ENCODE measurements at regions not wholly inside any gene's neighbourhood (a gene's known extent, or its start where the extent isn't known, plus 50 kb on each side); places are given as distances from the start of the nearest gene placed in this dataset.
A peak's percentile ranks its signal among the peaks of the same experiment; 100 is the strongest.
"Not testable (repeated sequence)": the region's sequence is repeated elsewhere in the genome, so short reads cannot be mapped to it uniquely, and the experiment has no call there.

DNA sequence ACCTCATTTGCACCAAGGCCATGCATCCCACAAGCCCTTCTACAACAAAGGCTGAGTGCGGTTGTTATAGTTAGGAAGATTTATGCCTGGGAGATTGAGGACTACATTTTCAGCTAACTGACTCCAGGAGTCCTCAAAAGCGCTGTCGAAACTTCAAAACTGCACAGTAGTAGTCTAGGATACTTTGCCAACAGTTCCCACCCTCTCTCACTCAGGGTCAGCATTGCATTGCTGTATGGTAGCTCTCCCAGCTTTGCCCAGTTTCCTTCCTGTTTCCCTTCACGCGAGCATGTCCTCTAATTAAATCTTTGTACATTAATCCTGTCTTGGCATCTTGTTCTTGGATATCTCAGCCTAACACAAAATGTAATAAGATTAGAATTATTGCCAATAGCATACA lies 420.6 kb upstream of the UBE2E3 start:
- ATAC-seq: no peak
- no peaks in the 10 kb centered on the region for H3K4me1 Mint-ChIP-seq
- H3K27ac Mint-ChIP-seq: no peak overlapping the region
- no peaks in the 10 kb centered on the region for H3K9me3 Mint-ChIP-seq
- H3K4me3 Mint-ChIP-seq: no peak overlapping the region
- no peaks in the 10 kb centered on the region for H3K36me3 Mint-ChIP-seq
- DNase-seq (ENCODE audit: low spot score in 2 of 2): no peak

DNA sequence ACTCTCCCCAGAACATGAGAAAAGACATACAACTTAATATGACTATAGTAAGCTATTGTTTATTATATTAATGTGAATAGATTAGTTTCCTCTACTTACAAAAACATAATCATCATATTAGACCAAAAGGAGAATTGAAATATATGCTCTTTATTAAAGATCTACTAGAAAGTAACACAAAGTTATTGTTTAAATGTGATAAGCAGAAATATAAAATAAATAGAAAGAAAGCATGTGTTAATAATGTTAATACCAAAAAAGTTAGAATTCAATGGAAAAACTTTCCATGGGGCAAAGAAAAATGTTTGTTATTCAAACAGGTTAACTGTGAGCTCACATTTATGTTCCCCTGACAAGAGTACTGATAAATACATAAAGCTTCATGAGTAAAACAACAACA lies 421.4 kb upstream of the UBE2E3 start:
- DNase-seq (ENCODE audit: low spot score in 2 of 2) (no peak), ATAC-seq (no peak)
- H3K36me3 Mint-ChIP-seq: no peaks in the 10 kb centered on the region

DNA sequence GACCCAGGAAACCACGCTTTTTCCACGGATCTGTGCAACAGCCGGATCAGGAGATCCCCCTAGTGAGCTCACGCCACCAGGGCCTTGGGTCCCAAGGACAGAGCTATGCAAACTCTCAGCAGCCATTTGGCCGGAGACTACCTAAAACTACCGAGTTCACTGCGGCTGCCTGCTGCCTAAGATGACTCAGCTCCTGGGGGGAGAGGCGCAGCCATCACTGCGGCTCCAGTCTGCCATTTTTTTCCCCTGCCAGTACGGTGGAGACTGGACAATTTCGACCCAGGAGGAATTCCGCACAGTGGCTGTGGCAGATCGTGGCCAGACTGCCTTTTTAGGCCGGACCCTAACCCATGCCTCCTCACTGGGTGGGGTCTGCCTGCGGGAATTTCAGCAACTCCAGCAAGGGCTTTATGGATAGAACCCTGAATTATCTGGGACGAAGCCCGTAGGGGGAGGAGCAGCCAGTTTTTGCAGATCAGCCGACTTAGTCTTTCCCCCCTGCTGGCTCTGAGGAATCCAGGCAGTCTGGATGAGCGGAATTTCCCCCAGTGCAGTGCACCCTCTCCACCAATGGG lies 424.9 kb upstream of the UBE2E3 start:
- H3K4me3 Mint-ChIP-seq: no peak overlapping the region
- H3K27ac Mint-ChIP-seq: no peak overlapping the region
- H3K9me3 Mint-ChIP-seq: no peaks in the 10 kb centered on the region
- DNase-seq (ENCODE audit: low spot score in 2 of 2) (no peak), ATAC-seq (no peak)
- H3K36me3 Mint-ChIP-seq: no peaks in the 10 kb centered on the region
- H3K4me1 Mint-ChIP-seq: no peaks in the 10 kb centered on the region

More for the DNA sequence above, 421.4 kb upstream of the UBE2E3 start:
- no peak overlapping the region for H3K27ac Mint-ChIP-seq
- H3K4me1 Mint-ChIP-seq: no peaks in the 10 kb centered on the region
- no peak overlapping the region for H3K4me3 Mint-ChIP-seq
- no peaks in the 10 kb centered on the region for H3K9me3 Mint-ChIP-seq

DNA sequence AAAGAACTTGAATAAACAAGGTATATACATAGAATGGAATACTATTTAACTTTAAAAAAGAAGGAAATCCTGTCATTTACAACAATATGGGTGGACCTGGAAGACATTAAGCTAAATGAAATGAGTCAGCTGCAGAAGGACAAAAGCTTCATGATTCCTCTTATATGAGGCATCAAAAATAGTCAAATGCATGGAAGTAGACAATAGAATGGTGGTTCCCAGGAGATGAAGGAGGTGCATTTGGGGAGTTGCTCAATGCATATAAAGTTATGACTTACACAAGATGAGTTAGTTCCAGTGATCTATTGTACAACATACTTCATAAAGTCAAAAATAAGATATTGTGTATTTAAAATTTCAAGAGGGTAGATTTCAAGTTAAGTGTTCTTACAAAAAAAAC lies 426.1 kb upstream of the UBE2E3 start:
- Mint-ChIP-seq H3K27ac (no peak overlapping the region), H3K4me1 (no peaks in the 10 kb centered on the region), H3K4me3 (no peak overlapping the region), H3K36me3 (no peaks in the 10 kb centered on the region), H3K9me3 (no peaks in the 10 kb centered on the region)
- DNase-seq (ENCODE audit: low spot score in 2 of 2) (no peak), ATAC-seq (no peak)

DNA sequence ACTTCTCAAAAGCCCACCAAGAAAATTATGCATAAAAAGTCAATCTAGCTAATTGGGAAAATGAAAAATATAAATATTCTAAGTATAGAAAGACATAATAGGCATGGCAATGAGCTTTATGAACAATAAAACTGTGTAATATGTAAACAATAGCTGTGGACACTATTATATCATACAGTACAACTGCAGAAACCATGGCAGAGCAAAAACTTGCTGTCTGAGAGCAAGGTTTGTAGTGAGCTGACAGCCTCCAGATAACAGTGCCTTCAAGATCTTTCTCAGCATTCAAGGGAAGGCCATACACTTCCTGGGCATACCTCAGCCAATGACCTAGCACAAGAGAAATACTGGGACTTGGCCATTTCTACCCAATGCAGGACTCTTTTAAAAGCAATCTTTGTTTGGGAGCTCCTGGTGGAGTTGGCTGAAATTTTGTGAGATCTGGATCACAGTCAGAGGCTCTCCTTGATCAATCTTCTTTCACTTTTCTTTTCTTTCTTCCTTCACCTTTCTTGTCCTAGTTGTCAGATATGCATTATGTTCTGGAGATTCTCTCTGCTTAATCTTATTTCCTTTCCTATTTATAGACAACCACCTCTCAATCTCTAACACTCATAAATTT lies 427.2 kb upstream of the UBE2E3 start:
- Mint-ChIP-seq H3K4me1 (no peaks in the 10 kb centered on the region), H3K9me3 (no peaks in the 10 kb centered on the region), H3K4me3 (no peak overlapping the region), H3K36me3 (no peaks in the 10 kb centered on the region), H3K27ac (no peak overlapping the region)
- DNase-seq (ENCODE audit: low spot score in 2 of 2): no peak
- no peak for ATAC-seq

GRCh38 chr2:180542511-180542910 lies 437.9 kb upstream of the UBE2E3 start:
- Mint-ChIP-seq H3K4me3 (no peak overlapping the region), H3K36me3 (no peaks in the 10 kb centered on the region), H3K9me3 (peaks cover 4% of the 10 kb centered on the region), H3K27ac (no peak overlapping the region), H3K4me1 (no peaks in the 10 kb centered on the region)
- no peak for DNase-seq (ENCODE audit: low spot score in 2 of 2)
- ATAC-seq: no peak

GRCh38 chr2:180540761-180541160 lies 439.6 kb upstream of the UBE2E3 start:
- no peaks in the 10 kb centered on the region for H3K36me3 Mint-ChIP-seq
- DNase-seq (ENCODE audit: low spot score in 2 of 2) (no peak), ATAC-seq (no peak)
- no peak overlapping the region for H3K4me3 Mint-ChIP-seq
- H3K9me3 Mint-ChIP-seq: peaks cover 2% of the 10 kb centered on the region
- no peaks in the 10 kb centered on the region for H3K4me1 Mint-ChIP-seq
- H3K27ac Mint-ChIP-seq: no peak overlapping the region

GRCh38 chr2:180539541-180539940 lies 440.9 kb upstream of the UBE2E3 start:
- Mint-ChIP-seq H3K4me3 (no peak overlapping the region), H3K9me3 (peaks cover 2% of the 10 kb centered on the region), H3K36me3 (no peaks in the 10 kb centered on the region), H3K27ac (no peak overlapping the region), H3K4me1 (no peaks in the 10 kb centered on the region)
- no peak for ATAC-seq
- no peak for DNase-seq (ENCODE audit: low spot score in 2 of 2)

- DNase-seq (ENCODE audit: low spot score in 2 of 2): no peak
- H3K9me3 Mint-ChIP-seq: no peaks in the 10 kb centered on the region
- no peak for ATAC-seq
- H3K4me3 Mint-ChIP-seq: no peak overlapping the region
- no peaks in the 10 kb centered on the region for H3K36me3 Mint-ChIP-seq
- no peak overlapping the region for H3K27ac Mint-ChIP-seq
- H3K4me1 Mint-ChIP-seq: no peaks in the 10 kb centered on the region
Measured at GRCh38 chr2:180535289-180535688, 445.1 kb upstream of the UBE2E3 start.

GRCh38 chr2:180531787-180532186 lies 448.6 kb upstream of the UBE2E3 start:
- H3K4me1 Mint-ChIP-seq; H3K27ac Mint-ChIP-seq; DNase-seq (ENCODE audit: low spot score in 2 of 2); H3K9me3 Mint-ChIP-seq; H3K4me3 Mint-ChIP-seq; H3K36me3 Mint-ChIP-seq; ATAC-seq: not testable (repeated sequence)

- ATAC-seq (no peak), DNase-seq (ENCODE audit: low spot score in 2 of 2) (no peak)
- Mint-ChIP-seq H3K4me1 (no peaks in the 10 kb centered on the region), H3K9me3 (peaks cover 1% of the 10 kb centered on the region), H3K27ac (no peak overlapping the region), H3K4me3 (no peak overlapping the region), H3K36me3 (no peaks in the 10 kb centered on the region)
Measured at GRCh38 chr2:180524499-180524898, 455.9 kb upstream of the UBE2E3 start.

DNA sequence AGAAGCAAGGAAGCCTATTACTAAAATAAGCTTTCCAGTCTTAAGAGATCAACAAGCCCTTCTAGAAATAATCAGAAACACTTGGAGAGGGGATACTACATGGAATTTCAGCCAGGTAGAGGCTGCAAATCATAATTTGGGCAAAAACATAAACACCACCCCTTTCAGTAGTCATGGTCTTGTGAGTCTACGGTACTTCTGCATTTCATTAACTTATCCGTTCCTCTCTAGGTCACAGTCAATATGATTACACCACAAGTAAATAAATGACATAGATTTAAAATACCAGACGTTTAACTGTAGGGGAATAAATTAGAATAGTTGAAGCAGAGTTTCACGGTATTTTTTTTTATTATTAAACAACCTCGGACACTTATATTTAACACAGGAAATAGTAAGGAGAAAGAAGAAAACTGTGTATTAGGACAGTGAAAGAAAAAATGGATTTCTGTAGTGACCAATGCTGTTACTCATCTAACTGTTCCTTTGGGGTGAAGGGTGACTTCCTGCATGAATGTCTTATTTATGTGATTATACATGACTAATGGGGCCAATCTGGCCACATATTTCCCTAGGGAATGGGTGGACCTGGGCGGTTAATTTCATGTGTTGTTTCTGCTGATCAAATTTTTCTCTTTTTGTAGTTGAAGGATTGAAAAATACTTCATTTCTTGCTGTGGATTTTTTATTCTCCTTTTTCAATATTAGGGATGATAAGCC lies 456.6 kb upstream of the UBE2E3 start:
- H3K4me3 Mint-ChIP-seq: no peak overlapping the region
- DNase-seq (ENCODE audit: low spot score in 2 of 2) (no peak), ATAC-seq (no peak)
- no peaks in the 10 kb centered on the region for H3K36me3 Mint-ChIP-seq
- H3K9me3 Mint-ChIP-seq: no peaks in the 10 kb centered on the region
- no peak overlapping the region for H3K27ac Mint-ChIP-seq
- H3K4me1 Mint-ChIP-seq: no peaks in the 10 kb centered on the region

GRCh38 chr2:180520921-180521581 lies 459.4 kb upstream of the UBE2E3 start:
- H3K4me1 Mint-ChIP-seq: peaks cover 2% of the 10 kb centered on the region
- H3K27ac Mint-ChIP-seq: no peak overlapping the region
- no peak for ATAC-seq
- H3K36me3 Mint-ChIP-seq: no peaks in the 10 kb centered on the region
- H3K9me3 Mint-ChIP-seq: no peaks in the 10 kb centered on the region
- H3K4me3 Mint-ChIP-seq: no peak overlapping the region
- DNase-seq (ENCODE audit: low spot score in 2 of 2): no peak

DNA sequence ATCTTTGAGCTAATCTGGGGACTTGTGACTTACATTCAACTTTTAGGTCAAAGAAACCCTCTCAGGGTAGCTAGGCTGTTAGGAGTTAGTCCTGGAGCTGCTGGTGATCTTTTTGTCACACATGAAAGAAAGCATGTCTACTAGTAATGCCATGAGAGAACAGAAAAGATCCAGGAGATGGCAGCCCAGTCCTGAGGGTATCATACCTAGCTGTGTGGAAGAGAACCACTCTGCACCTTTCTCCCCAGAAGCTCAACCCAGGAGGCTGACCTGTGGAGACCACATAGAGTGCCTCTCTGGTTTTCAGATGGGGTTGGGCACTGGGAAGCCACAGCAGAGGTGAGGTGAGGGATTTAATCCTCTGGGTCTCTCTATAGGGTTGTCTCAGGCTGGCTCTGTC lies 460.2 kb upstream of the UBE2E3 start:
- DNase-seq (ENCODE audit: low spot score in 2 of 2) (no peak), ATAC-seq (peak; percentile 46)
- H3K4me1 Mint-ChIP-seq: peaks cover 6% of the 10 kb centered on the region
- no peaks in the 10 kb centered on the region for H3K9me3 Mint-ChIP-seq
- no peaks in the 10 kb centered on the region for H3K36me3 Mint-ChIP-seq
- no peak overlapping the region for H3K4me3 Mint-ChIP-seq
- H3K27ac Mint-ChIP-seq: no peak overlapping the region

GRCh38 chr2:180519276-180519675 lies 461.1 kb upstream of the UBE2E3 start:
- H3K36me3 Mint-ChIP-seq: no peaks in the 10 kb centered on the region
- ATAC-seq: no peak
- no peaks in the 10 kb centered on the region for H3K9me3 Mint-ChIP-seq
- no peak for DNase-seq (ENCODE audit: low spot score in 2 of 2)
- H3K27ac Mint-ChIP-seq: no peak overlapping the region
- peaks cover 6% of the 10 kb centered on the region for H3K4me1 Mint-ChIP-seq
- no peak overlapping the region for H3K4me3 Mint-ChIP-seq

- Mint-ChIP-seq H3K4me3 (no peak overlapping the region), H3K27ac (no peak overlapping the region), H3K36me3 (no peaks in the 10 kb centered on the region), H3K9me3 (no peaks in the 10 kb centered on the region), H3K4me1 (peaks cover 6% of the 10 kb centered on the region)
- ATAC-seq: no peak
- DNase-seq (ENCODE audit: low spot score in 2 of 2): no peak
Measured at GRCh38 chr2:180516232-180516631, 464.2 kb upstream of the UBE2E3 start.

Measured in stimulated activated effector memory CD8-positive, alpha-beta T cell treated with anti-CD3 and anti-CD28 coated beads, Interleukin-12 subunit alpha, Interleukin-12 subunit beta, amount 100 ng/mL, for 72 hours (primary cell).